Cortex of kidney (tissue), 1 donor: ENCODE measurements at regions not wholly inside any gene's neighbourhood (a gene's known extent, or its start where the extent isn't known, plus 50 kb on each side); places are given as distances from the start of the nearest gene placed in this dataset.

Source experiments
- DNase-seq: peaks from one replicate; lab custom pipeline; 2025; lab: John Stamatoyannopoulos, UW

GRCh38 chr9:89969881-89970639 lies 365.2 kb downstream of the GADD45G start:
- no peak for DNase-seq

DNA sequence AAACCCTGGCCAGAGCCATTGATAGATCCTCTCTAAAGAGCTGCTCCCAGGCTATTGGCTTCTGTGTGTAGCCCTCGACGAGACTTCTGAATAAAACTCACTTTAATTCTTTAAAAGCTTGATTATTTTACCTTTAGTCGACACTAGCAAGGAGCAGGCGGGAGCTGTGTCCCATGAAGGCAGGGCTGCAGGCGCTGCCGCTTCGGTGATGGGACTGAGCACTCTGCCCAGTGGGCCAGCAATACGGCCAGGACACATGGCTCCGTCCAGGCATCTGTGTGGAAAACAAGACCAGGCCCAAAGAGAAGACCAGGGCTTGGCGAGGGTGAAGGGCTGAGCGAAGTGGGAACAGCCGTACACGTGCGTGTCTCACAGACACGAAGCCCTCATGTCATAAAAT lies 365.9 kb downstream of the GADD45G start:
- no peak for DNase-seq

- DNase-seq, result no peak
Measured at GRCh38 chr9:89972535-89972934, 367.7 kb downstream of the GADD45G start.

GRCh38 chr9:89974582-89974981 lies 369.8 kb downstream of the GADD45G start:
- no peak for DNase-seq

DNA sequence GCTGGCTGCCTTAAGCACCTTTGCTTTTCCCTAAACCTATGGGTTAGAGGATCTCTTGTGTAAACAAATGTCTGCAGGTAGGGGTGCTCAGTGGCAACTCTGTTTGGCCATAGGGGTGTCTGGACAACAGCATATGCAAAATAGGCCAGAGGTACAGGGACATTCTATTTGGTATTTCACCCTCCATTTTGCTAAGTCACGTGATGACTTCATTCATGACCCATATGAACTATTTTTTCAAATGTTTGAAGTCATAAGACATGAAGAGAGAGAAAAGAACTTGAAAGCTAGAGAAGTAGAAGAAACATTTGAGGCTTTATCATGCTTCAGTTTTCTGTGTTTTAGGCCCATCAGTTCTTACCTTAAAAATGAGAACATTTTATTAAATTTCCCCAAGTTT lies 370.2 kb downstream of the GADD45G start:
- no peak for DNase-seq

GRCh38 chr9:89975630-89976029 lies 370.8 kb downstream of the GADD45G start:
- no peak for DNase-seq

DNA sequence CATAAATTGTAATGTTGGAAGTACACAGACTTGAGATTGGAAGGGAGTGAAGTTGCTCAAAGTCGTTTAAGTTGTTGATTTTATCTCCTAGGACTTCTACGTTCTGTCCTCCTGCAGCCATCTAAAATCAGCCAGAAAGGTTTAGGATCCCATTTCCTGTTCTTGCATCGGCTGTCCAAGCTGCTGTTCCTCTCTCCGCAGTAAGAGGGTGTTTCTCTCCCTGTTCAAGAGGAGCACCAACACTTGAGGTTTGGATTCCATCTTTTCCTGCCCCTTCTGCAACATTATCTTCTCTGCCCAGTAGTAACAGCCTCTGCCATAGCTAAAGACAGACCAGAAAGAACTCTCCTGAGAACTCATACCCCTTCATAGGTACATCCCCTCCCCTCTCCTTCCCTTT lies 373.4 kb downstream of the GADD45G start:
- no peak for DNase-seq

DNA sequence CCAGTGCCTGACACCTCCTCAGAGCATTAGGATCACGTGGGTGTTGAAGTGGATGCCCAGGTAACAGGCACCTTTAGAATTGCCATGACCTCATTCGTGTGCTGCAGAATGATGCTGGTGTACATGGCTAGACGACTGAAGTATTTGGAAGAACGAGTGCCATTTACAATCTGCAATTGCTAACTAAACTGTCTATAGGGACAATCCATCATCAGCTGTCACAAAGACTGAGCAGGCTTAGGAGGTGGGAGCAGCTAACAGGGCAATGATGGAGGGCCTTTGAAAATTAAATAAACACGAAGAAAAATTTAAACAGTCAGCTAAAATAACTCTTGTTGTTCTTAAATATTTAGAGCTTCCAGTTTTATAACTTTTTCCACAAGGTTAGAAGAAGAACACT lies 375.8 kb downstream of the GADD45G start:
- no peak for DNase-seq

DNA sequence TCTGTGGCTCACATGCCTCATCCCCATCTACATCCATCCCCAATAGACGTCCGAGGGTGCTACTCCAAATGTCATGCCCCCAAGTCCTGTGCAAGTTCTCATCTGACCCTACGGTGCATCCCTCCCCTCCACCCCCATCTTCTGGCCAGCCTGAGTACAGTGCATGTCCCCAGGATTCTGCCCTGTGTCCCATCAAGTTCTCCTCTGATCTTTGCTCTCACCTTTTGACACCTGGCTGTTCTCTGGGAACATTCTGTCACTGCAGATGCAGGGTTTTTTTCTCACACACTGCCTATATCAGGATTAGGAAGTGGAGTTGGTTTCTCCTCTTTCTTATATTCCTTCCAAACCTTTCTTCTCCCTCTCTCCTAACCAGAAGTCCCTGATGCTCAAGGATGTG lies 377.2 kb downstream of the GADD45G start:
- no peak for DNase-seq

DNA sequence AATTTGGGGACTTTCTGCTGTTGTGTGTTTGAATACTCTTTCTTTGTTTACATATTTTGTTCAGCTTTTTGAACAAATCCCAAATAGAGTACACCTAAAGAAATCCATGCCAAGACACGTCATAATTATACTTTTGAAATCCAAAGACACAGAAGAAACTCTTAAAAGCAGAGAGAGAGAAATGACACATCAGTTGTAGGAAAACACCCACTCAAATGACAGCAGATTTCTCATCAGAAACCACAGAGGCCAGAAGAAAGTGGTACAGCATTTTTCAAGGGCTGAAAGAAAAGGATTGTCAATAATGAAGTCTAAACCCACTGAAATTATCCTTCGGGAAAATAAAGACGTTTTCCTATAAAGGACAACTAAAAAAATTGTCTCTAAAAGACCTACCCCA lies 378.6 kb downstream of the GADD45G start:
- no peak for DNase-seq

DNA sequence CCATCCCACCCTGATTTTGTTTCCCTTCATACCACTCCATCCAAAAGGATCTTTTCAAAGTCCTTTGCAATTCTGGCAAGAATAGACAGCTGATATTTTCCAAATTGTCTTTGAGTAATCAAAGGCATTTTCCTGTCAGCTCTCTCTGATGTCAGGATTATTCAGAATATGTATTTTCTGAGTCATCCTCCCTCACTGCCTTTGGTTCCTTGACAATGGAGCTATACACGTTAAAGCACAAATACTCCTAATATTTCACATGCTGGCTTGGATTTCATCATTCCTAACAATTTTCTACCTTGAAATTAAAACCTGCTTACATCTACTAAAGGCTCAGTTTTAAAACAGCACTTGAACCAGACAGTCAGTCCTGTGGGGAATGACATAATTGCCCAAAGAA lies 379.4 kb downstream of the GADD45G start:
- DNase-seq, result no peak

- DNase-seq, result no peak
Measured at GRCh38 chr9:89985068-89985467, 380.3 kb downstream of the GADD45G start.

- no peak for DNase-seq
Measured at GRCh38 chr9:89986190-89986589, 381.4 kb downstream of the GADD45G start.

DNA sequence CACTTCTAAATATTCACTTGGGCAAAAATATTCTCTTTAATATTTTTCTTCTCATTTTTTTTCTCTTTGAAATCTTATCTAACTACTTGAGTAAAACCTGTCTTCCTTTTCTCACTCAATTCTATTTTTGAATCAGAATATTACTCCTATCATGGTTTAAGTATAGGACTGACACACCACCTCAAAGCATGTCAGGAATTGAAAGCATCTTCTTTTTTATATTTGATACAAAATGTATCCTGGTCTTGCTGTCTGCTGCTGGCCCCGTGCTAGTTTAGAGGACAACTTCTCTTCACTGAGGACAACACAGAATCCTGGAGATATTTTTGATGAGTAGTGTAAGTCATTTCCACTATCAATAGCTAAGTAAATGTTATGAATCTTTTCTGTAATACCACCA lies 383.6 kb downstream of the GADD45G start:
- no peak for DNase-seq

- DNase-seq, result no peak
Measured at GRCh38 chr9:89991204-89991790, 386.5 kb downstream of the GADD45G start.

DNA sequence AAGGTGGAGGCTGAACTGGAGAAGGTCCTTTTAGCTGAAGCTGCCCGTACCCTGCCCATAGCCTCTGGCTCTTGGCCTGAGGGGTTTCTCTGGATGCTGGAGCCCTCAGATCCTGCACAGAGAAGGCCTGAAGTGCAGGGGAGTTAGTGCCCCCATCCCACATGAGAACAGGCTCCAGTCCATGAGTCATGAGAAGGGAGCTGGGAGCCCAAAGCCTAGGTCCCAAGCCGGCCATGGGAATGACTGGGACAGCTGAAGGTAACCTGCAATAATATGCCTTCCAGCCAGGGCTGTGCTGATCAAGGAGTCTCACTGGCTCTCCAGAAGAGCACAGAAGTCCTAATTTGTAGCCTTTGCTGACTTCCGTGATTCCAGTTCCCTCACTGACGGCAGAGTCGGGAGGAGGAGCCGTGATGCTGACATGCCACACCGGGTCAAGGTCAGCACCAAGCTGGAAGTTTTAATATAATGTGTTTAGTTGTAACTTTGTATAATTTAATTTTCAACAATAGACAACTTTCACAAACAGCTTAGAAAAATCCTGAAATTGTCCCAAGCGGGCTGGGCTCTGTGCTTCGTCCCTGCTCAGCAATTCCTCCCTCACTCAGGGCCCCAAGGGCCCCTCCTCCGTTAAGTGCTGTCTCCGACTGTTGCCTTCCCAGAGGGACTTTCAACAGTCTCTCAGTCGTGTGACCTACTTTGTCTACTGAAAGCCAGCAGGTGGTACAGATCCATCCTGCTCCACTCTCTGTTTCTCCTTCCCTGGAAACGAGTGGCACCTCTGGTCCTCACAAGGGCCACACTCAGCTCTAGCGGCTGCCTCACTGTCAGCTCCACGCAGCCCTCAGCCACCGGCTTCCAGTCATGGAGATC lies 387.8 kb downstream of the GADD45G start:
- no peak for DNase-seq

GRCh38 chr9:89993678-89994630 lies 389.1 kb downstream of the GADD45G start:
- no peak for DNase-seq

DNA sequence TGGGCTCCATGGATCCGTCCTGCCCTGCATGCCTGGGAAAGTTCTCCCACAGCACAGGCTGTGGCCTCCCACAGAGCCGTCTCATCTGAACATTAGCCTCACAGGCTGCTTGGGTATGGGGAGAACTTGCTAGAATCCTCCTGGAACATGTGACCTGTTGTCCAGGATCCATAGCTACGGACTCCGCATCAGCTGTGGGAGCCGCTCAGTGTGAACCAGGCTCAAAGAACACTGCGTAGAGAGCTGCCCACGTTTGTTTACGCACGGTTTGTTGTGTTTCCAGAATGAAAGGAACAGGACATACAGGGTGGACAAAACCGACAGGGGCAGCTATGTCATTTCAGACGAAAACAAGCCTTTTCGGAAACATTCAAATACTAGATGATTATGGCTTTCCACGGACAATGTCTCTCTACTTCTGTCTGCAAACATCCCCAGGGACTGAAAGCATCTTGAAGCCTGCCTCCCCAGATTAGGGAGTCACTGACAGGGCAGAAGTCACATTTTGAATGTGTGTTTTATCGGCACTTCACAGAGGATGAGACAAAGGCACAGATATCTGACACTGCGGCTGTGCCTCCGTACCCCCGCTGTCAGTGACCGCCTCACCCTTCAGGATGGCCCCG lies 390.3 kb downstream of the GADD45G start:
- DNase-seq, result no peak

- no peak for DNase-seq
Measured at GRCh38 chr9:89996116-89996515, 391.3 kb downstream of the GADD45G start.

DNA sequence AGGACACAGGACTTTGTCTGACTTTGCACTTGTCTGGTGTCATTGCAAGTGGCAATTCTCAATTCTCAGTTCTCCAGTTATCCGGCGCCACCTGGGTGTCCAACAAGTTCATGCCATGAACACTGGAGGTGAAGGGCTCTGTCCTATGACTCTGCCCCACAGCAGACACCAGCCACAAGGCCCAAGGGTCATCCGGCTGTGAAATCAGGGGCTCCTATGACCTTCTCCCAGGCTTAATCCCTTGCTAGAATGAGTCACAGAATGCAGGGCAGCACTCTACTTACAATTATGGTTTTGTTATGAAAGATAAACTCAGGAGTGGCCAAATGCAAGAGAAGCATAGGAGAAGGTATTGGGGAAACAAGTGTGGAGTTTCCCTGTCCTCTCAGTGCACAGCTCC lies 392.0 kb downstream of the GADD45G start:
- no peak for DNase-seq

- DNase-seq, result no peak
Measured at GRCh38 chr9:89998633-89999032, 393.8 kb downstream of the GADD45G start.
